ENCODE measurements at regions not wholly inside any gene's neighbourhood (a gene's known extent, or its start where the extent isn't known, plus 50 kb on each side); places are given as distances from the start of the nearest gene placed in this dataset.

DNA sequence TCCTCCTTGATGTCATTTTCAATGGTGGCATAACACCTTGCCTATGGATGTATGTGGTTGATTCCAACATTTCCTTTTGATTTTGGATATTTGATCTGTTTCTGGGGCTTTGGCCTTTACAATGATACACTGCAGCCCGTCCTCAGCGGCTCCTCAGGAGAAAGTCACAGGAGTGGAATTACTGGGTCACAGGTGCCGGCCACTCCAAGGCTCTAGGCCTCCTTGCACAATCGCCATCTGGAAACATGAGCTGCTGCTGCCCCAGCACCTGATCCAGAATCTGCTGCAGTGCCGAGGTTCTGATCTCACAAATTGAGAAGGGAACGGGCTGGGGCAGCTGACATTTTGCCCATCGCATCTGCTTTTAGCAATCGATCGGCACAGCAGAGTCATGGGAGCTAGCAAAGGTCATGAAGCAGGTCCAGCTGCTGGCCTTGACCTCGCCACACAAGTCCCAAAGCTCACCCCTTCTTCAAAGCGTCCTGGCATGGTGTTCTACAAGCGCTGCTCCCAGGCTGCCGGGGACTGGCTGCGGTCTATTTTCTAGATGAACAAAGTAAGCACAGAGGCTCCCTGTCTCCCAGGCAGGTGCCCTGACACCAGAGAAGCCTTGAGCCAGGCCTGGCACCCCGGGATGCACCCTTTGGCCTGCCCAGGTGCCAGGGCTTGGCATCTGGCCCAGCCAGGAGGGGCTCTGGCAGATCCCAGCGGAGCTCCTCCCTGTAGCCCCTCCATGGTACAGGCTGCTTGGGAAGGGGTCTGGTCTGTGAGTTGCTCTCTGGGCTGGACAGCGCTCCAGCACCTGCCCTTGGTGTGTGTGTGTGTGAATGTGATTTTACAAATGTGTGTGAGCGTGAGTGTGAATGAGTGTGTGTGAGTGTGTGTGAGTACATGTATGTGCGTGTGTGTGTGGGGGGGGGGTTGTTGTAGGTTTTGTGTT lies 201.8 kb downstream of the GLRX3 start:
- H3K36me3 ChIP-seq, result no peaks in the 10 kb centered on the region

DNA sequence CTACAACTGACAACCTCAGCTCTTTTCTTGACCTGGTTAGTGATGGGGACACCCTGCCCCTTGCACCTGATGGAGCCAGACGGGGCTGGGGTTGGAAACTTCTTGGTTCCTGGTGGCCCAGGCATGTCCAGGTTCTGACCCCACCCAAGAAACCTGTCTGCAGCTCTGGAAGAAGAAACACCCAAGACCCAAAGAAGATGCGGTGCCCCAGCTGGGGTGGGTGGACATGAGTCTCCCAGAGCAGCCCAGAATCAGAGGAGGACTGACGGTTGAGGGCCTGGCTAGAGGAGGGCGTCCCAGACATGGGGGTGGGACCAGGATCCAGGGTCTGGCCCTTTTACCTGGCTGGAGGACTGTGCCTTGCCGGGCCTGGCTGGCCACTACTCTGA lies 202.4 kb downstream of the GLRX3 start:
- 74 to 87% methylated on average over 5 of the region's 5 CpGs for WGBS, 2 donors
- Histone ChIP-seq H3K27ac (no peak overlapping the region), H3K9me3 (no peaks in the 10 kb centered on the region), H3K4me3 (no peak overlapping the region), H3K36me3 (no peaks in the 10 kb centered on the region), H3K4me1 (no peaks in the 10 kb centered on the region), H3K27me3 (no peaks in the 10 kb centered on the region)
- no peak for DNase-seq (ENCODE audit: low spot score in 2 of 2)
- no peak for TF ChIP-seq POLR2A (IDR thresholded peaks at IDR 0.05)
- no peak for TF ChIP-seq CTCF (IDR thresholded peaks at IDR 0.05)
- no peak for TF ChIP-seq EP300 (IDR thresholded peaks at IDR 0.05)

More for the DNA sequence above, 201.8 kb downstream of the GLRX3 start:
- Histone ChIP-seq H3K4me3 (no peak overlapping the region), H3K27ac (no peak overlapping the region), H3K4me1 (no peaks in the 10 kb centered on the region), H3K9me3 (no peaks in the 10 kb centered on the region), H3K27me3 (no peaks in the 10 kb centered on the region)
- WGBS, 2 donors, result 83 to 84% methylated on average over 18 to 19 of the region's 19 CpGs
- TF ChIP-seq POLR2A (IDR thresholded peaks at IDR 0.05), result no peak
- TF ChIP-seq CTCF (IDR thresholded peaks at IDR 0.05), result no peak
- TF ChIP-seq EP300 (IDR thresholded peaks at IDR 0.05), result no peak
- DNase-seq (ENCODE audit: low spot score in 2 of 2), result no peak

DNA sequence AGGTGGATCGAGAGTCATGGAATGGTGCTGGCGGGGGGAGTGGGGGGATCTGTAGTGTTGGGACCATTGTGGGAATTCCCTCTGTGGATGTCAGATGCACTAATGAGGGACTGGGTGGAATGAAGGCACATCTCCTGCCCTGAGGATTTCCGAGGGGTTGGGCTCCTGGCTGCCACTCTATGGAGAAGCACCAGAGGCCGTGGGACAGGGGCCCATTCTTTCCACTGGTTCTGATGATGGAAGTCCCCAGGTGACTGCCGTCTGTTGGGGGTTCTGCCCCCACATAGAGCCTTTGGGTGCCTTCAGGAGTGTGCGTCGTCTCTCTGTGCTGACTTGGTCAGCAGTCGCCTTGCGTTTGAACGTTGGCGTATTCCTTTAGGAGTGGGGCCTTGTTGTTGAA lies 202.9 kb downstream of the GLRX3 start:
- no peak overlapping the region for H3K4me3 ChIP-seq
- 86 to 89% methylated on average over 9 to 11 of the region's 11 CpGs for WGBS, 2 donors
- H3K9me3 ChIP-seq, result no peaks in the 10 kb centered on the region
- H3K4me1 ChIP-seq, result no peaks in the 10 kb centered on the region
- DNase-seq (ENCODE audit: low spot score in 2 of 2), result no peak
- no peak for TF ChIP-seq CTCF (IDR thresholded peaks at IDR 0.05)
- H3K27ac ChIP-seq, result no peak overlapping the region
- no peaks in the 10 kb centered on the region for H3K36me3 ChIP-seq
- no peaks in the 10 kb centered on the region for H3K27me3 ChIP-seq

GRCh38 chr10:130339911-130340310 lies 203.7 kb downstream of the GLRX3 start:
- WGBS, 2 donors, result 71 to 81% methylated on average over 7 of the region's 7 CpGs
- no peaks in the 10 kb centered on the region for H3K4me1 ChIP-seq
- no peaks in the 10 kb centered on the region for H3K36me3 ChIP-seq
- no peaks in the 10 kb centered on the region for H3K27me3 ChIP-seq
- no peak overlapping the region for H3K27ac ChIP-seq
- DNase-seq (ENCODE audit: low spot score in 2 of 2), result no peak
- TF ChIP-seq EP300 (IDR thresholded peaks at IDR 0.05) (no peak), CTCF (IDR thresholded peaks at IDR 0.05) (no peak), POLR2A (IDR thresholded peaks at IDR 0.05) (no peak)
- H3K9me3 ChIP-seq, result no peaks in the 10 kb centered on the region
- no peak overlapping the region for H3K4me3 ChIP-seq

- H3K27me3 ChIP-seq, result no peaks in the 10 kb centered on the region
- 59 to 71% methylated on average over 5 of the region's 5 CpGs for WGBS, 2 donors
Observed at GRCh38 chr10:130340816-130341215, 204.6 kb downstream of the GLRX3 start.

More at GRCh38 chr10:130340816-130341215, 204.6 kb downstream of the GLRX3 start:
- Histone ChIP-seq H3K9me3 (no peaks in the 10 kb centered on the region), H3K4me1 (no peaks in the 10 kb centered on the region), H3K36me3 (no peaks in the 10 kb centered on the region), H3K27ac (no peak overlapping the region), H3K4me3 (no peak overlapping the region)
- TF ChIP-seq POLR2A (IDR thresholded peaks at IDR 0.05) (no peak), EP300 (IDR thresholded peaks at IDR 0.05) (no peak), CTCF (IDR thresholded peaks at IDR 0.05) (no peak)
- DNase-seq (ENCODE audit: low spot score in 2 of 2), result no peak
